Neural progenitor cell (in vitro differentiated cells): ENCODE measurements at regions not wholly inside any gene's neighbourhood (a gene's known extent, or its start where the extent isn't known, plus 50 kb on each side); places are given as distances from the start of the nearest gene placed in this dataset.
"Not testable (repeated sequence)": the region's sequence is repeated elsewhere in the genome, so short reads cannot be mapped to it uniquely, and the experiment has no call there.

Experiments
- DNase-seq: peaks from one replicate; pipeline ENCODE4 v3.0.0-alpha.2; 2016; ENCODE audit warnings: low spot score
- H2AFZ ChIP-seq: fragments of 200-600 bp; sonication (generic); replicated peaks from 2 replicates; pipeline ENCODE4 v1.6.1; 2016; ENCODE audit warnings: antibody characterized with exemption
- H3F3A ChIP-seq: fragments of 200-600 bp; sonication (generic); 2 replicates; pipeline ENCODE4 v1.6.1; 2016; ENCODE audit warnings: antibody characterized with exemption, low read depth
- H3K27ac ChIP-seq: fragments of 200-600 bp; sonication (generic); 2 replicates; pipeline ENCODE4 v1.5.1; 2016; ENCODE audit warnings: mild to moderate bottlenecking
- H3K27me3 ChIP-seq: fragments of 200-600 bp; sonication (generic); 2 replicates; pipeline ENCODE4 v1.6.1; 2016; ENCODE audit warnings: mild to moderate bottlenecking, moderate library complexity
- H3K36me3 ChIP-seq: fragments of 200-600 bp; sonication (generic); 2 replicates; pipeline ENCODE4 v1.5.1; 2016
- H3K4me1 ChIP-seq: fragments of 200-600 bp; sonication (generic); 2 replicates; pipeline ENCODE4 v1.6.1; 2016; ENCODE audit warnings: mixed run types
- H3K4me2 ChIP-seq: fragments of 200-600 bp; sonication (generic); 2 replicates; pipeline ENCODE4 v1.6.1; 2016
- H3K4me3 ChIP-seq: fragments of 200-600 bp; sonication (generic); 2 replicates; pipeline ENCODE4 v1.5.1; 2016
- H3K79me2 ChIP-seq: fragments of 200-600 bp; sonication (generic); 2 replicates; pipeline ENCODE4 v1.6.1; 2016; ENCODE audit warnings: low read depth
- H3K9ac ChIP-seq: fragments of 200-600 bp; sonication (generic); 2 replicates; pipeline ENCODE4 v1.6.1; 2016
- H3K9me3 ChIP-seq: fragments of 200-600 bp; sonication (generic); 2 replicates; pipeline ENCODE4 v1.5.1; 2016; ENCODE audit warnings: low read depth
- H4K20me1 ChIP-seq: fragments of 200-600 bp; sonication (generic); 2 replicates; pipeline ENCODE4 v1.6.1; 2016; ENCODE audit warnings: low read depth
- H3K27ac Mint-ChIP-seq: 3 replicates; pipeline ENCODE4 v1.8.0; 2021; ENCODE audit warnings: mixed read lengths
- H3K27me3 Mint-ChIP-seq: 2 replicates; pipeline ENCODE4 v1.8.0; 2022; ENCODE audit warnings: low read depth, mild to moderate bottlenecking, inconsistent platforms, moderate library complexity, mixed read lengths; ENCODE audit not compliant: insufficient read depth
- H3K36me3 Mint-ChIP-seq: 3 replicates; pipeline ENCODE4 v1.8.0; 2021; ENCODE audit warnings: mixed read lengths
- H3K4me1 Mint-ChIP-seq: 3 replicates; pipeline ENCODE4 v1.8.0; 2021; ENCODE audit warnings: mixed read lengths
- H3K4me3 Mint-ChIP-seq: 3 replicates; pipeline ENCODE4 v1.8.0; 2021; ENCODE audit warnings: mild to moderate bottlenecking, moderate library complexity, mixed read lengths
- H3K9me3 Mint-ChIP-seq: 3 replicates; pipeline ENCODE4 v1.8.0; 2020; ENCODE audit warnings: mixed read lengths
- CTCF ChIP-seq: fragments of 200-600 bp; sonication (generic); IDR thresholded peaks from 2 replicates; pipeline ENCODE4 v1.5.1; 2017; ENCODE audit warnings: antibody characterized with exemption, mild to moderate bottlenecking
- EZH2 ChIP-seq: fragments of 200-600 bp; sonication (generic); IDR thresholded peaks from 2 replicates; pipeline ENCODE4 v1.6.1; 2017; ENCODE audit warnings: antibody characterized with exemption, mild to moderate bottlenecking, moderate library complexity
- EZH2phosphoT487 ChIP-seq: fragments of 200-600 bp; sonication (generic); IDR thresholded peaks from 2 replicates; pipeline ENCODE4 v1.6.1; 2017; ENCODE audit warnings: antibody characterized with exemption

DNA sequence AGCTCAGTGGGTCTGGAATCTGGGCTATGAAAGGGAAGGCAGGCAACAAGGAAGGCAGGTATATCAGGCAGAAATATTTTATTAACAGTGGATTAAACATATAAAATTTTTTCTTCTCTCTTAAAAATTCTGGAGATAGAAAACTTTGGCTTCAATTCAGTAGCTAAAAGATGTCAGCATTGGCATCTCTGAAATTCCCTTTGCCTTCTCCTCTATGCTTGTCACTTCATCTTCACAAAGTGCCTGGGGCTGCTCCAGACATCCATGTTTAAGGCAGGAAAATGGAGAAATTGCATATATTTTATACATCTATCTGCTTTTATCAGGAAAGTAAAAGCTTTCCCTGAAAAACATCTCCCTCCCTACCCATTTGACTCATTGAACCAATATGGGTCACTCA lies 894.1 kb upstream of the API5 start:
- Histone ChIP-seq H3K4me3 (no peak overlapping the region), H3K9ac (no peak overlapping the region), H2AFZ (no peak overlapping the region), H3K4me2 (no peak overlapping the region), H3F3A (no peaks in the 10 kb centered on the region), H3K79me2 (no peaks in the 10 kb centered on the region), H3K27me3 (no peaks in the 10 kb centered on the region), H3K36me3 (peaks cover 4% of the 10 kb centered on the region), H4K20me1 (no peaks in the 10 kb centered on the region), H3K4me1 (peaks cover 7% of the 10 kb centered on the region), H3K9me3 (no peaks in the 10 kb centered on the region), H3K27ac (no peak overlapping the region)
- no peak for DNase-seq
- Mint-ChIP-seq H3K4me3 (no peak overlapping the region), H3K9me3 (no peaks in the 10 kb centered on the region), H3K27me3 (no peaks in the 10 kb centered on the region), H3K27ac (no peak overlapping the region), H3K4me1 (peaks cover 16% of the 10 kb centered on the region), H3K36me3 (no peaks in the 10 kb centered on the region)
- TF ChIP-seq EZH2phosphoT487 (no peak), CTCF (no peak), EZH2 (no peak)

- Mint-ChIP-seq H3K36me3 (no peaks in the 10 kb centered on the region), H3K27me3 (no peaks in the 10 kb centered on the region), H3K9me3 (no peaks in the 10 kb centered on the region), H3K27ac (no peak overlapping the region), H3K4me3 (no peak overlapping the region), H3K4me1 (no peaks in the 10 kb centered on the region)
- TF ChIP-seq CTCF (no peak), EZH2 (no peak), EZH2phosphoT487 (no peak)
- Histone ChIP-seq H4K20me1 (no peaks in the 10 kb centered on the region), H2AFZ (no peak overlapping the region), H3K4me1 (no peaks in the 10 kb centered on the region), H3K27me3 (no peaks in the 10 kb centered on the region), H3K4me2 (no peak overlapping the region), H3K9ac (no peak overlapping the region), H3K9me3 (no peaks in the 10 kb centered on the region), H3K36me3 (peaks cover 4% of the 10 kb centered on the region), H3F3A (no peaks in the 10 kb centered on the region), H3K4me3 (no peak overlapping the region), H3K79me2 (no peaks in the 10 kb centered on the region), H3K27ac (no peak overlapping the region)
- no peak for DNase-seq
Observed at GRCh38 chr11:42422090-42422489, 889.7 kb upstream of the API5 start.

DNA sequence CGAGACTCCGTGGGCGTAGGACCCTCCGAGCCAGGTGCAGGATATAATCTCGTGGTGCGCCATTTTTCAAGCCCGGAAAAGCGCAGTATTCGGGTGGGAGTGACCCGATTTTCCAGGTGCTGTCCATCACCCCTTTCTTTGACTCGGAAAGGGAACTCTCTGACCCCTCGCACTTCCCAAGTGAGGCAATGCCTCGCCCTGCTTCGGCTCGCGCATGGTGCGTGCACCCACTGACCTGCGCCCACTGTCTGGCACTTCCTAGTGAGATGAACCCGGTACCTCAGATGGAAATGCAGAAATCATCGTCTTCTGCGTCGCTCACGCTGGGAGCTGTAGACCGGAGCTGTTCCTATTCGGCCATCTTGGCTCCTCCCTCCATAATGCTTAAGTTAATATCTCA lies 876.9 kb upstream of the API5 start:
- not testable (repeated sequence) for H3K27ac ChIP-seq, H4K20me1 ChIP-seq, H3K4me1 Mint-ChIP-seq, H3F3A ChIP-seq, H3K4me1 ChIP-seq, DNase-seq, H3K9ac ChIP-seq, H3K9me3 ChIP-seq, H3K36me3 Mint-ChIP-seq, H2AFZ ChIP-seq, H3K36me3 ChIP-seq, H3K27ac Mint-ChIP-seq, H3K79me2 ChIP-seq, H3K4me3 Mint-ChIP-seq, H3K27me3 Mint-ChIP-seq, H3K27me3 ChIP-seq, H3K9me3 Mint-ChIP-seq, H3K4me3 ChIP-seq, H3K4me2 ChIP-seq

DNA sequence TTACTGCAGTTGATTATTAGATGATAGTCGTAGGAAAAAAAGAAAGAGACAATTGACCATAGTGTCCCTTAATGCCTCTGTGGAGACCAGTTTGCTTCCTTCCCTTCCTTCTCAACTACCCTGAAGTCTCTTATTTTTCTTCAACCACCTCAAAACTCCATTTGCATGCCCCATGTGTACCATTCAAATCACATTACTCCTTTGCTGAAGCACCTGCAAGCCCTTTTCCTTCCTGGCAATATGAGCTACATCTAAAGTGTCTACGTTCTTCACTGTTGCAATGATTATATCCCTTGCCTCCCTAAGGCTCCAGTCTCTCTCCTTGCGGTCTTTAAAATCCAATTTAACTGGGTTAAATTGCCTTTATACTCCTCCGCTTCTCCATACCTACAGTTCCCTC lies 867.4 kb upstream of the API5 start:
- Histone ChIP-seq H3K27ac (no peak overlapping the region), H3K36me3 (no peaks in the 10 kb centered on the region), H3K9ac (no peak overlapping the region), H3K79me2 (no peaks in the 10 kb centered on the region), H3K4me3 (no peak overlapping the region), H3K4me2 (no peak overlapping the region), H3K4me1 (no peaks in the 10 kb centered on the region), H2AFZ (no peak overlapping the region), H3F3A (no peaks in the 10 kb centered on the region), H4K20me1 (no peaks in the 10 kb centered on the region), H3K27me3 (no peaks in the 10 kb centered on the region), H3K9me3 (no peaks in the 10 kb centered on the region)
- TF ChIP-seq EZH2phosphoT487 (no peak), CTCF (no peak), EZH2 (no peak)
- Mint-ChIP-seq H3K27me3 (no peaks in the 10 kb centered on the region), H3K4me3 (no peak overlapping the region), H3K27ac (no peak overlapping the region), H3K9me3 (peaks cover 9% of the 10 kb centered on the region), H3K4me1 (no peaks in the 10 kb centered on the region), H3K36me3 (no peaks in the 10 kb centered on the region)
- no peak for DNase-seq
